ENCODE measurements at regions not wholly inside any gene's neighbourhood (a gene's known extent, or its start where the extent isn't known, plus 50 kb on each side); places are given as distances from the start of the nearest gene placed in this dataset.
"Not testable (repeated sequence)": the region's sequence is repeated elsewhere in the genome, so short reads cannot be mapped to it uniquely, and the experiment has no call there.

GRCh38 chr1:220441211-220441610, 86.7 kb upstream of the MARK1 start:
- Mint-ChIP-seq H3K36me3 (ENCODE audit: insufficient read depth) (no peaks in the 10 kb centered on the region), H3K27me3 (peaks cover 40% of the 10 kb centered on the region)
- no peak for ATAC-seq (replicated peaks; ENCODE audit: extremely low read depth, poor library complexity, severe bottlenecking)

GRCh38 chr1:220438741-220439140, 89.2 kb upstream of the MARK1 start:
- H3K9me3 Mint-ChIP-seq: no peaks in the 10 kb centered on the region

More at GRCh38 chr1:220441211-220441610, 86.7 kb upstream of the MARK1 start:
- Mint-ChIP-seq H3K4me1 (no peaks in the 10 kb centered on the region), H3K27ac (ENCODE audit: low read depth) (no peak overlapping the region), H3K9me3 (no peaks in the 10 kb centered on the region), H3K4me3 (no peak overlapping the region)
- no peak for DNase-seq (ENCODE audit: low spot score in 2 of 2)

GRCh38 chr1:220432408-220432807, 95.5 kb upstream of the MARK1 start:
- H3K36me3 Mint-ChIP-seq (ENCODE audit: insufficient read depth): no peaks in the 10 kb centered on the region
- no peak overlapping the region for H3K4me3 Mint-ChIP-seq
- no peak overlapping the region for H3K27ac Mint-ChIP-seq (ENCODE audit: low read depth)
- ATAC-seq (replicated peaks; ENCODE audit: extremely low read depth, poor library complexity, severe bottlenecking): no peak
- DNase-seq (ENCODE audit: low spot score in 2 of 2): no peak
- H3K9me3 Mint-ChIP-seq: no peaks in the 10 kb centered on the region
- no peaks in the 10 kb centered on the region for H3K4me1 Mint-ChIP-seq
- peaks cover 51% of the 10 kb centered on the region for H3K27me3 Mint-ChIP-seq

More at GRCh38 chr1:220438741-220439140, 89.2 kb upstream of the MARK1 start:
- H3K4me1 Mint-ChIP-seq: no peaks in the 10 kb centered on the region
- ATAC-seq (replicated peaks; ENCODE audit: extremely low read depth, poor library complexity, severe bottlenecking): no peak
- no peaks in the 10 kb centered on the region for H3K36me3 Mint-ChIP-seq (ENCODE audit: insufficient read depth)
- DNase-seq (ENCODE audit: low spot score in 2 of 2): no peak
- H3K27ac Mint-ChIP-seq (ENCODE audit: low read depth): no peak overlapping the region
- no peak overlapping the region for H3K4me3 Mint-ChIP-seq
- peaks cover 45% of the 10 kb centered on the region for H3K27me3 Mint-ChIP-seq

GRCh38 chr1:220431554-220432239, 96.2 kb upstream of the MARK1 start:
- Mint-ChIP-seq H3K27me3 (peaks cover 56% of the 10 kb centered on the region), H3K36me3 (ENCODE audit: insufficient read depth) (no peaks in the 10 kb centered on the region), H3K27ac (ENCODE audit: low read depth) (no peak overlapping the region), H3K4me1 (no peaks in the 10 kb centered on the region), H3K9me3 (no peaks in the 10 kb centered on the region), H3K4me3 (no peak overlapping the region)
- no peak for ATAC-seq (replicated peaks; ENCODE audit: extremely low read depth, poor library complexity, severe bottlenecking)
- no peak for DNase-seq (ENCODE audit: low spot score in 2 of 2)

- Mint-ChIP-seq H3K9me3 (no peaks in the 10 kb centered on the region), H3K4me1 (no peaks in the 10 kb centered on the region), H3K4me3 (no peak overlapping the region), H3K27ac (ENCODE audit: low read depth) (no peak overlapping the region), H3K27me3 (peaks cover 56% of the 10 kb centered on the region), H3K36me3 (ENCODE audit: insufficient read depth) (no peaks in the 10 kb centered on the region)
- ATAC-seq (replicated peaks; ENCODE audit: extremely low read depth, poor library complexity, severe bottlenecking) (no peak), DNase-seq (ENCODE audit: low spot score in 2 of 2) (no peak)
Observed at GRCh38 chr1:220430586-220430985, 97.3 kb upstream of the MARK1 start.

GRCh38 chr1:220430059-220430458, 97.9 kb upstream of the MARK1 start:
- no peaks in the 10 kb centered on the region for H3K9me3 Mint-ChIP-seq
- no peaks in the 10 kb centered on the region for H3K4me1 Mint-ChIP-seq
- no peak overlapping the region for H3K4me3 Mint-ChIP-seq
- no peaks in the 10 kb centered on the region for H3K36me3 Mint-ChIP-seq (ENCODE audit: insufficient read depth)
- H3K27me3 Mint-ChIP-seq: peaks cover 51% of the 10 kb centered on the region
- ATAC-seq (replicated peaks; ENCODE audit: extremely low read depth, poor library complexity, severe bottlenecking) (no peak), DNase-seq (ENCODE audit: low spot score in 2 of 2) (no peak)
- H3K27ac Mint-ChIP-seq (ENCODE audit: low read depth): no peak overlapping the region

GRCh38 chr1:220426989-220427388, 100.9 kb upstream of the MARK1 start:
- ATAC-seq (replicated peaks; ENCODE audit: extremely low read depth, poor library complexity, severe bottlenecking): no peak
- H3K27me3 Mint-ChIP-seq: peaks cover 29% of the 10 kb centered on the region
- H3K4me3 Mint-ChIP-seq: no peak overlapping the region
- H3K4me1 Mint-ChIP-seq: no peaks in the 10 kb centered on the region
- no peaks in the 10 kb centered on the region for H3K9me3 Mint-ChIP-seq
- no peak for DNase-seq (ENCODE audit: low spot score in 2 of 2)
- no peaks in the 10 kb centered on the region for H3K36me3 Mint-ChIP-seq (ENCODE audit: insufficient read depth)
- no peak overlapping the region for H3K27ac Mint-ChIP-seq (ENCODE audit: low read depth)

- DNase-seq (ENCODE audit: low spot score in 2 of 2): no peak
- peaks cover 34% of the 10 kb centered on the region for H3K27me3 Mint-ChIP-seq
- no peak for ATAC-seq (replicated peaks; ENCODE audit: extremely low read depth, poor library complexity, severe bottlenecking)
- H3K36me3 Mint-ChIP-seq (ENCODE audit: insufficient read depth): no peaks in the 10 kb centered on the region
- H3K4me3 Mint-ChIP-seq: no peak overlapping the region
- no peak overlapping the region for H3K27ac Mint-ChIP-seq (ENCODE audit: low read depth)
- no peaks in the 10 kb centered on the region for H3K4me1 Mint-ChIP-seq
- no peaks in the 10 kb centered on the region for H3K9me3 Mint-ChIP-seq
Observed at GRCh38 chr1:220425852-220426251, 102.1 kb upstream of the MARK1 start.

GRCh38 chr1:220421508-220421907, 106.4 kb upstream of the MARK1 start:
- no peak overlapping the region for H3K4me3 Mint-ChIP-seq
- no peaks in the 10 kb centered on the region for H3K9me3 Mint-ChIP-seq
- H3K4me1 Mint-ChIP-seq: no peaks in the 10 kb centered on the region
- ATAC-seq (replicated peaks; ENCODE audit: extremely low read depth, poor library complexity, severe bottlenecking) (no peak), DNase-seq (ENCODE audit: low spot score in 2 of 2) (no peak)
- H3K27ac Mint-ChIP-seq (ENCODE audit: low read depth): no peak overlapping the region
- H3K27me3 Mint-ChIP-seq: peaks cover 10% of the 10 kb centered on the region
- H3K36me3 Mint-ChIP-seq (ENCODE audit: insufficient read depth): no peaks in the 10 kb centered on the region

GRCh38 chr1:220420726-220421125, 107.2 kb upstream of the MARK1 start:
- H3K4me1 Mint-ChIP-seq: no peaks in the 10 kb centered on the region
- no peak overlapping the region for H3K27ac Mint-ChIP-seq (ENCODE audit: low read depth)
- no peak for DNase-seq (ENCODE audit: low spot score in 2 of 2)
- H3K4me3 Mint-ChIP-seq: no peak overlapping the region
- peaks cover 10% of the 10 kb centered on the region for H3K27me3 Mint-ChIP-seq
- no peaks in the 10 kb centered on the region for H3K9me3 Mint-ChIP-seq
- H3K36me3 Mint-ChIP-seq (ENCODE audit: insufficient read depth): no peaks in the 10 kb centered on the region
- ATAC-seq (replicated peaks; ENCODE audit: extremely low read depth, poor library complexity, severe bottlenecking): no peak

GRCh38 chr1:220412382-220412781, 115.6 kb upstream of the MARK1 start:
- ATAC-seq (replicated peaks; ENCODE audit: extremely low read depth, poor library complexity, severe bottlenecking); DNase-seq (ENCODE audit: low spot score in 2 of 2); H3K9me3 Mint-ChIP-seq; H3K4me3 Mint-ChIP-seq; H3K4me1 Mint-ChIP-seq; H3K27ac Mint-ChIP-seq (ENCODE audit: low read depth); H3K36me3 Mint-ChIP-seq (ENCODE audit: insufficient read depth): not testable (repeated sequence)
- peaks cover 11% of the 10 kb centered on the region for H3K27me3 Mint-ChIP-seq

- H3K4me3 Mint-ChIP-seq: no peak overlapping the region
- H3K36me3 Mint-ChIP-seq (ENCODE audit: insufficient read depth): peaks cover 1% of the 10 kb centered on the region
- H3K27me3 Mint-ChIP-seq: peaks cover 15% of the 10 kb centered on the region
- ATAC-seq (replicated peaks; ENCODE audit: extremely low read depth, poor library complexity, severe bottlenecking) (no peak), DNase-seq (ENCODE audit: low spot score in 2 of 2) (no peak)
- H3K4me1 Mint-ChIP-seq: no peaks in the 10 kb centered on the region
- no peaks in the 10 kb centered on the region for H3K9me3 Mint-ChIP-seq
- H3K27ac Mint-ChIP-seq (ENCODE audit: low read depth): no peak overlapping the region
Observed at GRCh38 chr1:220410611-220411010, 117.3 kb upstream of the MARK1 start.

GRCh38 chr1:220409771-220410595, 118.0 kb upstream of the MARK1 start:
- Mint-ChIP-seq H3K4me1 (no peaks in the 10 kb centered on the region), H3K4me3 (no peak overlapping the region), H3K9me3 (no peaks in the 10 kb centered on the region), H3K36me3 (ENCODE audit: insufficient read depth) (peaks cover 1% of the 10 kb centered on the region), H3K27ac (ENCODE audit: low read depth) (no peak overlapping the region), H3K27me3 (peaks cover 21% of the 10 kb centered on the region)
- DNase-seq (ENCODE audit: low spot score in 2 of 2) (no peak), ATAC-seq (replicated peaks; ENCODE audit: extremely low read depth, poor library complexity, severe bottlenecking) (no peak)

All from central memory CD8-positive, alpha-beta T cell (primary cell).